ENCODE measurements at regions not wholly inside any gene's neighbourhood (a gene's known extent, or its start where the extent isn't known, plus 50 kb on each side); places are given as distances from the start of the nearest gene placed in this dataset.

- TF ChIP-seq, protein P1, sequence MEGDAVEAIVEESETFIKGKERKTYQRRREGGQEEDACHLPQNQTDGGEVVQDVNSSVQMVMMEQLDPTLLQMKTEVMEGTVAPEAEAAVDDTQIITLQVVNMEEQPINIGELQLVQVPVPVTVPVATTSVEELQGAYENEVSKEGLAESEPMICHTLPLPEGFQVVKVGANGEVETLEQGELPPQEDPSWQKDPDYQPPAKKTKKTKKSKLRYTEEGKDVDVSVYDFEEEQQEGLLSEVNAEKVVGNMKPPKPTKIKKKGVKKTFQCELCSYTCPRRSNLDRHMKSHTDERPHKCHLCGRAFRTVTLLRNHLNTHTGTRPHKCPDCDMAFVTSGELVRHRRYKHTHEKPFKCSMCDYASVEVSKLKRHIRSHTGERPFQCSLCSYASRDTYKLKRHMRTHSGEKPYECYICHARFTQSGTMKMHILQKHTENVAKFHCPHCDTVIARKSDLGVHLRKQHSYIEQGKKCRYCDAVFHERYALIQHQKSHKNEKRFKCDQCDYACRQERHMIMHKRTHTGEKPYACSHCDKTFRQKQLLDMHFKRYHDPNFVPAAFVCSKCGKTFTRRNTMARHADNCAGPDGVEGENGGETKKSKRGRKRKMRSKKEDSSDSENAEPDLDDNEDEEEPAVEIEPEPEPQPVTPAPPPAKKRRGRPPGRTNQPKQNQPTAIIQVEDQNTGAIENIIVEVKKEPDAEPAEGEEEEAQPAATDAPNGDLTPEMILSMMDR (IDR thresholded peaks at IDR 0.05), result no peak
- TF ChIP-seq TCF7L2 (IDR thresholded peaks at IDR 0.05; ENCODE audit: low read depth, low read length), result no peak
- no peak for TF ChIP-seq POLR2AphosphoS5 (IDR thresholded peaks at IDR 0.05; ENCODE audit: low read depth, low read length)
- TF ChIP-seq SIN3A (IDR thresholded peaks at IDR 0.05; ENCODE audit: borderline replicate concordance, insufficient read depth, low read depth, low read length), result no peak
- TF ChIP-seq, protein P2, sequence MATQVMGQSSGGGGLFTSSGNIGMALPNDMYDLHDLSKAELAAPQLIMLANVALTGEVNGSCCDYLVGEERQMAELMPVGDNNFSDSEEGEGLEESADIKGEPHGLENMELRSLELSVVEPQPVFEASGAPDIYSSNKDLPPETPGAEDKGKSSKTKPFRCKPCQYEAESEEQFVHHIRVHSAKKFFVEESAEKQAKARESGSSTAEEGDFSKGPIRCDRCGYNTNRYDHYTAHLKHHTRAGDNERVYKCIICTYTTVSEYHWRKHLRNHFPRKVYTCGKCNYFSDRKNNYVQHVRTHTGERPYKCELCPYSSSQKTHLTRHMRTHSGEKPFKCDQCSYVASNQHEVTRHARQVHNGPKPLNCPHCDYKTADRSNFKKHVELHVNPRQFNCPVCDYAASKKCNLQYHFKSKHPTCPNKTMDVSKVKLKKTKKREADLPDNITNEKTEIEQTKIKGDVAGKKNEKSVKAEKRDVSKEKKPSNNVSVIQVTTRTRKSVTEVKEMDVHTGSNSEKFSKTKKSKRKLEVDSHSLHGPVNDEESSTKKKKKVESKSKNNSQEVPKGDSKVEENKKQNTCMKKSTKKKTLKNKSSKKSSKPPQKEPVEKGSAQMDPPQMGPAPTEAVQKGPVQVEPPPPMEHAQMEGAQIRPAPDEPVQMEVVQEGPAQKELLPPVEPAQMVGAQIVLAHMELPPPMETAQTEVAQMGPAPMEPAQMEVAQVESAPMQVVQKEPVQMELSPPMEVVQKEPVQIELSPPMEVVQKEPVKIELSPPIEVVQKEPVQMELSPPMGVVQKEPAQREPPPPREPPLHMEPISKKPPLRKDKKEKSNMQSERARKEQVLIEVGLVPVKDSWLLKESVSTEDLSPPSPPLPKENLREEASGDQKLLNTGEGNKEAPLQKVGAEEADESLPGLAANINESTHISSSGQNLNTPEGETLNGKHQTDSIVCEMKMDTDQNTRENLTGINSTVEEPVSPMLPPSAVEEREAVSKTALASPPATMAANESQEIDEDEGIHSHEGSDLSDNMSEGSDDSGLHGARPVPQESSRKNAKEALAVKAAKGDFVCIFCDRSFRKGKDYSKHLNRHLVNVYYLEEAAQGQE (IDR thresholded peaks at IDR 0.05; ENCODE audit: insufficient read depth in 1 of 2, low read depth in 2 of 2, low read length in 1 of 2), result no peak
These were observed 110.6 kb upstream of the ELL2 start for GRCh38 chr5:96072138-96072790.
